SK-N-SH treated with all-trans-retinoic acid at 6 μM for 48 hours (cell line): ENCODE measurements at regions not wholly inside any gene's neighbourhood (a gene's known extent, or its start where the extent isn't known, plus 50 kb on each side); places are given as distances from the start of the nearest gene placed in this dataset.
A peak's percentile ranks its signal among the peaks of the same experiment; 100 is the strongest.
"Not testable (repeated sequence)": the region's sequence is repeated elsewhere in the genome, so short reads cannot be mapped to it uniquely, and the experiment has no call there.

ENCODE experiments used
- ATAC-seq: fragments of 200-7000 bp; cut with Tn5 transposase; 3 replicates; pipeline ENCODE4 v1.9.1; 2020; ENCODE audit warnings: mild to moderate bottlenecking, moderate library complexity
- ARNTL ChIP-seq: fragments of 450-650 bp; formaldehyde crosslinking; IDR thresholded peaks from 2 replicates; pipeline ENCODE4 v1.5.0; 2020; ENCODE audit warnings: low read depth, mild to moderate bottlenecking, moderate library complexity, borderline replicate concordance
- BACH2 ChIP-seq: fragments of 250-450 bp; sonication (Bioruptor Pico); IDR thresholded peaks from 2 replicates; pipeline ENCODE4 v1.9.0; 2021; ENCODE audit warnings: mild to moderate bottlenecking, borderline replicate concordance
- CSDC2 ChIP-seq: fragments of 250-450 bp; sonication (Bioruptor Pico); IDR thresholded peaks from 2 replicates; pipeline ENCODE4 v1.5.0; 2020; ENCODE audit warnings: mild to moderate bottlenecking, moderate library complexity
- ESRRG ChIP-seq: fragments of 250-450 bp; sonication (Bioruptor Pico); IDR thresholded peaks from 2 replicates; pipeline ENCODE4 v1.6.1; 2021; ENCODE audit warnings: mild to moderate bottlenecking
- GLIS3 ChIP-seq: fragments of 250-450 bp; sonication (Bioruptor Pico); IDR thresholded peaks from 2 replicates; pipeline ENCODE4 v1.5.0; 2020; ENCODE audit warnings: mild to moderate bottlenecking, moderate library complexity
- ISL1 ChIP-seq: fragments of 250-450 bp; sonication (Bioruptor Pico); IDR thresholded peaks from 2 replicates; pipeline ENCODE4 v2.1.2; 2022; ENCODE audit warnings: mild to moderate bottlenecking, moderate library complexity
- OSR1 ChIP-seq: fragments of 250-450 bp; sonication (Bioruptor Pico); IDR thresholded peaks from 2 replicates; pipeline ENCODE4 v1.8.0; 2022; ENCODE audit warnings: moderate library complexity, mild to moderate bottlenecking, inconsistent platforms
- PPARA ChIP-seq: fragments of 250-450 bp; sonication (Bioruptor Pico); IDR thresholded peaks from 2 replicates; pipeline ENCODE4 v1.5.0; 2020; ENCODE audit warnings: mild to moderate bottlenecking, borderline replicate concordance
- RARB ChIP-seq: fragments of 250-450 bp; sonication (Bioruptor Pico); IDR thresholded peaks from 2 replicates; pipeline ENCODE4 v1.8.0; 2021; ENCODE audit warnings: mild to moderate bottlenecking, moderate library complexity
- SNAI2 ChIP-seq: fragments of 250-450 bp; sonication (Bioruptor Pico); IDR thresholded peaks from 2 replicates; pipeline ENCODE4 v1.5.0; 2020; ENCODE audit warnings: mild to moderate bottlenecking, moderate library complexity
- TCF4 ChIP-seq: fragments of 250-450 bp; sonication (Bioruptor Pico); IDR thresholded peaks from 2 replicates; pipeline ENCODE4 v1.8.0; 2021; ENCODE audit warnings: mild to moderate bottlenecking, moderate library complexity, borderline replicate concordance
- TOX ChIP-seq: fragments of 250-450 bp; sonication (Bioruptor Pico); IDR thresholded peaks from 2 replicates; pipeline ENCODE4 v1.8.0; 2021; ENCODE audit warnings: mild to moderate bottlenecking, moderate library complexity, borderline replicate concordance
- ZC3H10 ChIP-seq: fragments of 250-450 bp; sonication (Bioruptor Pico); IDR thresholded peaks from 2 replicates; pipeline ENCODE4 v1.5.1; 2021; ENCODE audit warnings: mild to moderate bottlenecking, moderate library complexity
- ZFP3 ChIP-seq: fragments of 250-450 bp; sonication (Bioruptor Pico); IDR thresholded peaks from 2 replicates; pipeline ENCODE4 v1.5.0; 2020; ENCODE audit warnings: mild to moderate bottlenecking, moderate library complexity
- ZFP30 ChIP-seq: fragments of 450-650 bp; formaldehyde crosslinking; IDR thresholded peaks from 2 replicates; pipeline ENCODE4 v1.5.0; 2022; ENCODE audit warnings: mild to moderate bottlenecking, moderate library complexity
- ZNF565 ChIP-seq: fragments of 450-650 bp; formaldehyde crosslinking; conservative IDR thresholded peaks from 2 replicates; pipeline ENCODE4 v1.5.0; 2020; ENCODE audit warnings: low read depth, mild to moderate bottlenecking, moderate library complexity
- ZNF70 ChIP-seq: fragments of 450-650 bp; formaldehyde crosslinking; IDR thresholded peaks from 2 replicates; pipeline ENCODE4 v1.5.0; 2020; ENCODE audit warnings: mild to moderate bottlenecking, moderate library complexity
- ZNF8 ChIP-seq: fragments of 450-650 bp; formaldehyde crosslinking; IDR thresholded peaks from 2 replicates; pipeline ENCODE4 v1.5.0; 2020; ENCODE audit warnings: mild to moderate bottlenecking, moderate library complexity
- TF ChIP-seq, protein P1 (sequence below): fragments of 250-450 bp; sonication (Bioruptor Pico); IDR thresholded peaks from 2 replicates; pipeline ENCODE4 v1.5.1; 2020; ENCODE audit warnings: low read depth, mild to moderate bottlenecking, moderate library complexity
- TF ChIP-seq, protein P2 (sequence below): fragments of 250-450 bp; sonication (Bioruptor Pico); IDR thresholded peaks from 2 replicates; pipeline ENCODE4 v1.5.0; 2020; ENCODE audit warnings: mild to moderate bottlenecking, moderate library complexity
- TF ChIP-seq, protein P3 (sequence below): fragments of 250-450 bp; sonication (Bioruptor Pico); IDR thresholded peaks from 2 replicates; pipeline ENCODE4 v1.5.1; 2021; ENCODE audit warnings: mild to moderate bottlenecking, moderate library complexity
- TF ChIP-seq, protein P4 (sequence below): fragments of 250-450 bp; sonication (Bioruptor Pico); IDR thresholded peaks from 2 replicates; pipeline ENCODE4 v1.8.0; 2021; ENCODE audit warnings: low read depth, mild to moderate bottlenecking, moderate library complexity, borderline replicate concordance
- TF ChIP-seq, protein P5 (sequence below): fragments of 250-450 bp; sonication (Bioruptor Pico); IDR thresholded peaks from 2 replicates; pipeline ENCODE4 v1.8.0; 2020; ENCODE audit warnings: mild to moderate bottlenecking, moderate library complexity, borderline replicate concordance

DNA sequence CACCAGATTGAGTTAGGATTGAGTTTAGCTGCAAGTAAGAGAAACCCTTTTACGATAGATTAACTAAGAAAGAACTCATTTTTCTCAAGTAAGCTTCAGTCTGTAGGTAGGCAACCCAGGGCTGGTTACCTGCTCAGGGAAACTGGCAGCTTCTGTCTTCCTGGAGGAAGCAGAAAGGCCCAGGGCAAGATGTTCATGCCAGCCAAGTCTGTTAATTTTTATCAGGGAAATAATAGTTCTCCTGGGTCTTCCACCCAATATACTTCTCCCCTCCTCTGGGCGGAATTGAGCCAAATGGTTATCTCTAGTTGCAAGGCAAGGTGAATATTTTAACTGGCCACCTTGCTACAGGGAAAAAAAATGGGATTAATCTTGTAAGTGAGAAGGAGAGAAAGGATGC lies 98.2 kb downstream of the UTRN start:
- ATAC-seq, result no peak
- TF ChIP-seq ZFP3 (CRISPR knock-in tag) (no peak), OSR1 (CRISPR knock-in tag) (no peak), ZFP30 (CRISPR knock-in tag) (no peak)

GRCh38 chr6:144384427-144384826 lies 99.3 kb downstream of the UTRN start:
- no peak for TF ChIP-seq PPARA (CRISPR knock-in tag)
- no peak for TF ChIP-seq ZC3H10 (CRISPR knock-in tag)
- no peak for TF ChIP-seq CSDC2 (CRISPR knock-in tag)
- TF ChIP-seq ISL1 (CRISPR knock-in tag), result no peak
- TF ChIP-seq OSR1 (CRISPR knock-in tag), result no peak
- TF ChIP-seq, protein P1, sequence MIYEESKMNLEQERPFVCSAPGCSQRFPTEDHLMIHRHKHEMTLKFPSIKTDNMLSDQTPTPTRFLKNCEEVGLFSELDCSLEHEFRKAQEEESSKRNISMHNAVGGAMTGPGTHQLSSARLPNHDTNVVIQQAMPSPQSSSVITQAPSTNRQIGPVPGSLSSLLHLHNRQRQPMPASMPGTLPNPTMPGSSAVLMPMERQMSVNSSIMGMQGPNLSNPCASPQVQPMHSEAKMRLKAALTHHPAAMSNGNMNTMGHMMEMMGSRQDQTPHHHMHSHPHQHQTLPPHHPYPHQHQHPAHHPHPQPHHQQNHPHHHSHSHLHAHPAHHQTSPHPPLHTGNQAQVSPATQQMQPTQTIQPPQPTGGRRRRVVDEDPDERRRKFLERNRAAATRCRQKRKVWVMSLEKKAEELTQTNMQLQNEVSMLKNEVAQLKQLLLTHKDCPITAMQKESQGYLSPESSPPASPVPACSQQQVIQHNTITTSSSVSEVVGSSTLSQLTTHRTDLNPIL (CRISPR knock-in tag), result no peak
- TF ChIP-seq RARB (CRISPR knock-in tag), result no peak
- TF ChIP-seq TCF4 (CRISPR knock-in tag), result no peak
- TF ChIP-seq SNAI2, result no peak
- no peak for TF ChIP-seq ESRRG (CRISPR knock-in tag)
- no peak for TF ChIP-seq ZNF565 (CRISPR knock-in tag)
- TF ChIP-seq, protein P2, sequence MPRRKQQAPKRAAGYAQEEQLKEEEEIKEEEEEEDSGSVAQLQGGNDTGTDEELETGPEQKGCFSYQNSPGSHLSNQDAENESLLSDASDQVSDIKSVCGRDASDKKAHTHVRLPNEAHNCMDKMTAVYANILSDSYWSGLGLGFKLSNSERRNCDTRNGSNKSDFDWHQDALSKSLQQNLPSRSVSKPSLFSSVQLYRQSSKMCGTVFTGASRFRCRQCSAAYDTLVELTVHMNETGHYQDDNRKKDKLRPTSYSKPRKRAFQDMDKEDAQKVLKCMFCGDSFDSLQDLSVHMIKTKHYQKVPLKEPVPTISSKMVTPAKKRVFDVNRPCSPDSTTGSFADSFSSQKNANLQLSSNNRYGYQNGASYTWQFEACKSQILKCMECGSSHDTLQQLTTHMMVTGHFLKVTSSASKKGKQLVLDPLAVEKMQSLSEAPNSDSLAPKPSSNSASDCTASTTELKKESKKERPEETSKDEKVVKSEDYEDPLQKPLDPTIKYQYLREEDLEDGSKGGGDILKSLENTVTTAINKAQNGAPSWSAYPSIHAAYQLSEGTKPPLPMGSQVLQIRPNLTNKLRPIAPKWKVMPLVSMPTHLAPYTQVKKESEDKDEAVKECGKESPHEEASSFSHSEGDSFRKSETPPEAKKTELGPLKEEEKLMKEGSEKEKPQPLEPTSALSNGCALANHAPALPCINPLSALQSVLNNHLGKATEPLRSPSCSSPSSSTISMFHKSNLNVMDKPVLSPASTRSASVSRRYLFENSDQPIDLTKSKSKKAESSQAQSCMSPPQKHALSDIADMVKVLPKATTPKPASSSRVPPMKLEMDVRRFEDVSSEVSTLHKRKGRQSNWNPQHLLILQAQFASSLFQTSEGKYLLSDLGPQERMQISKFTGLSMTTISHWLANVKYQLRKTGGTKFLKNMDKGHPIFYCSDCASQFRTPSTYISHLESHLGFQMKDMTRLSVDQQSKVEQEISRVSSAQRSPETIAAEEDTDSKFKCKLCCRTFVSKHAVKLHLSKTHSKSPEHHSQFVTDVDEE, result no peak
- no peak for TF ChIP-seq BACH2
- no peak for TF ChIP-seq TOX (CRISPR knock-in tag)
- no peak for TF ChIP-seq ARNTL (CRISPR knock-in tag)
- TF ChIP-seq ZNF70, result no peak
- TF ChIP-seq ZNF8 (CRISPR knock-in tag), result no peak
- peak; percentile 73 for ATAC-seq

GRCh38 chr6:144389474-144389873 lies 104.3 kb downstream of the UTRN start:
- ATAC-seq, result not testable (repeated sequence)

GRCh38 chr6:144390202-144390601 lies 105.1 kb downstream of the UTRN start:
- ATAC-seq, result no peak
- TF ChIP-seq, protein P3, sequence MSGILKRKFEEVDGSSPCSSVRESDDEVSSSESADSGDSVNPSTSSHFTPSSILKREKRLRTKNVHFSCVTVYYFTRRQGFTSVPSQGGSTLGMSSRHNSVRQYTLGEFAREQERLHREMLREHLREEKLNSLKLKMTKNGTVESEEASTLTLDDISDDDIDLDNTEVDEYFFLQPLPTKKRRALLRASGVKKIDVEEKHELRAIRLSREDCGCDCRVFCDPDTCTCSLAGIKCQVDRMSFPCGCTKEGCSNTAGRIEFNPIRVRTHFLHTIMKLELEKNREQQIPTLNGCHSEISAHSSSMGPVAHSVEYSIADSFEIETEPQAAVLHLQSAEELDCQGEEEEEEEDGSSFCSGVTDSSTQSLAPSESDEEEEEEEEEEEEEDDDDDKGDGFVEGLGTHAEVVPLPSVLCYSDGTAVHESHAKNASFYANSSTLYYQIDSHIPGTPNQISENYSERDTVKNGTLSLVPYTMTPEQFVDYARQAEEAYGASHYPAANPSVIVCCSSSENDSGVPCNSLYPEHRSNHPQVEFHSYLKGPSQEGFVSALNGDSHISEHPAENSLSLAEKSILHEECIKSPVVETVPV, result no peak
- no peak for TF ChIP-seq ISL1 (CRISPR knock-in tag)
- no peak for TF ChIP-seq ZC3H10 (CRISPR knock-in tag)
- no peak for TF ChIP-seq PPARA (CRISPR knock-in tag)
- TF ChIP-seq ZFP3 (CRISPR knock-in tag), result no peak
- TF ChIP-seq ZFP30 (CRISPR knock-in tag), result no peak
- no peak for TF ChIP-seq BACH2
- no peak for TF ChIP-seq TOX (CRISPR knock-in tag)
- TF ChIP-seq TCF4 (CRISPR knock-in tag), result no peak
- no peak for TF ChIP-seq SNAI2
- TF ChIP-seq ZNF8 (CRISPR knock-in tag), result no peak
- TF ChIP-seq OSR1 (CRISPR knock-in tag), result no peak
- no peak for TF ChIP-seq RARB (CRISPR knock-in tag)
- TF ChIP-seq, protein P2, result no peak
- no peak for TF ChIP-seq ARNTL (CRISPR knock-in tag)
- TF ChIP-seq, protein P4, sequence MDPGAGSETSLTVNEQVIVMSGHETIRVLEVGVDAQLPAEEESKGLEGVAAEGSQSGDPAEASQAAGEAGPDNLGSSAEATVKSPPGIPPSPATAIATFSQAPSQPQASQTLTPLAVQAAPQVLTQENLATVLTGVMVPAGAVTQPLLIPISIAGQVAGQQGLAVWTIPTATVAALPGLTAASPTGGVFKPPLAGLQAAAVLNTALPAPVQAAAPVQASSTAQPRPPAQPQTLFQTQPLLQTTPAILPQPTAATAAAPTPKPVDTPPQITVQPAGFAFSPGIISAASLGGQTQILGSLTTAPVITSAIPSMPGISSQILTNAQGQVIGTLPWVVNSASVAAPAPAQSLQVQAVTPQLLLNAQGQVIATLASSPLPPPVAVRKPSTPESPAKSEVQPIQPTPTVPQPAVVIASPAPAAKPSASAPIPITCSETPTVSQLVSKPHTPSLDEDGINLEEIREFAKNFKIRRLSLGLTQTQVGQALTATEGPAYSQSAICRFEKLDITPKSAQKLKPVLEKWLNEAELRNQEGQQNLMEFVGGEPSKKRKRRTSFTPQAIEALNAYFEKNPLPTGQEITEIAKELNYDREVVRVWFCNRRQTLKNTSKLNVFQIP, result no peak
- TF ChIP-seq, protein P5, sequence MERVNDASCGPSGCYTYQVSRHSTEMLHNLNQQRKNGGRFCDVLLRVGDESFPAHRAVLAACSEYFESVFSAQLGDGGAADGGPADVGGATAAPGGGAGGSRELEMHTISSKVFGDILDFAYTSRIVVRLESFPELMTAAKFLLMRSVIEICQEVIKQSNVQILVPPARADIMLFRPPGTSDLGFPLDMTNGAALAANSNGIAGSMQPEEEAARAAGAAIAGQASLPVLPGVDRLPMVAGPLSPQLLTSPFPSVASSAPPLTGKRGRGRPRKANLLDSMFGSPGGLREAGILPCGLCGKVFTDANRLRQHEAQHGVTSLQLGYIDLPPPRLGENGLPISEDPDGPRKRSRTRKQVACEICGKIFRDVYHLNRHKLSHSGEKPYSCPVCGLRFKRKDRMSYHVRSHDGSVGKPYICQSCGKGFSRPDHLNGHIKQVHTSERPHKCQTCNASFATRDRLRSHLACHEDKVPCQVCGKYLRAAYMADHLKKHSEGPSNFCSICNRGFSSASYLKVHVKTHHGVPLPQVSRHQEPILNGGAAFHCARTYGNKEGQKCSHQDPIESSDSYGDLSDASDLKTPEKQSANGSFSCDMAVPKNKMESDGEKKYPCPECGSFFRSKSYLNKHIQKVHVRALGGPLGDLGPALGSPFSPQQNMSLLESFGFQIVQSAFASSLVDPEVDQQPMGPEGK (CRISPR knock-in tag), result no peak
- TF ChIP-seq ESRRG (CRISPR knock-in tag), result no peak
- TF ChIP-seq GLIS3 (CRISPR knock-in tag), result no peak
- TF ChIP-seq, all 23 proteins: peak for 0
